ENCODE measurements at regions not wholly inside any gene's neighbourhood (a gene's known extent, or its start where the extent isn't known, plus 50 kb on each side); places are given as distances from the start of the nearest gene placed in this dataset.

- DNase-seq: no peak
These were observed 199.3 kb upstream of the TBC1D5 start for GRCh38 chr3:17941766-17942165.

GRCh38 chr3:17941152-17941551, 198.7 kb upstream of the TBC1D5 start:
- DNase-seq: no peak

- no peak for DNase-seq
These were observed 196.7 kb upstream of the TBC1D5 start for GRCh38 chr3:17939157-17939556.

- DNase-seq: no peak
These were observed 195.9 kb upstream of the TBC1D5 start for GRCh38 chr3:17938313-17938712.

- peak; percentile 23 to 37 for DNase-seq
These were observed 194.5 kb upstream of the TBC1D5 start for GRCh38 chr3:17936736-17937480.

- DNase-seq: no peak
These were observed 192.8 kb upstream of the TBC1D5 start for GRCh38 chr3:17935222-17935621.

- DNase-seq: no peak
These were observed 189.8 kb upstream of the TBC1D5 start for GRCh38 chr3:17932136-17932771.

GRCh38 chr3:17931131-17931530, 188.7 kb upstream of the TBC1D5 start:
- DNase-seq: peak; percentile 32 to 51

GRCh38 chr3:17928502-17929145, 186.2 kb upstream of the TBC1D5 start:
- DNase-seq: no peak

- no peak for DNase-seq
These were observed 184.6 kb upstream of the TBC1D5 start for GRCh38 chr3:17927036-17927435.

GRCh38 chr3:17915341-17915740, 172.9 kb upstream of the TBC1D5 start:
- no peak for DNase-seq

GRCh38 chr3:17913359-17913758, 170.9 kb upstream of the TBC1D5 start:
- DNase-seq: no peak

- DNase-seq: no peak
These were observed 169.7 kb upstream of the TBC1D5 start for GRCh38 chr3:17911986-17912760.

- no peak for DNase-seq
These were observed 168.5 kb upstream of the TBC1D5 start for GRCh38 chr3:17910922-17911321.

- no peak for DNase-seq
These were observed 167.3 kb upstream of the TBC1D5 start for GRCh38 chr3:17909714-17910113.

- no peak for DNase-seq
These were observed 166.2 kb upstream of the TBC1D5 start for GRCh38 chr3:17908399-17909191.

- DNase-seq: no peak
These were observed 163.6 kb upstream of the TBC1D5 start for GRCh38 chr3:17905996-17906395.

GRCh38 chr3:17901893-17902292, 159.5 kb upstream of the TBC1D5 start:
- DNase-seq: peak in 1 of 2 donors; percentile 30

- peak; percentile 57 to 77 for DNase-seq
These were observed 152.1 kb upstream of the TBC1D5 start for GRCh38 chr3:17894434-17895060.

- DNase-seq: no peak
These were observed 148.9 kb upstream of the TBC1D5 start for GRCh38 chr3:17891139-17891856.

- no peak for DNase-seq
These were observed 143.6 kb upstream of the TBC1D5 start for GRCh38 chr3:17885986-17886385.

All from inflammatory macrophage (primary cell).